ENCODE measurements at regions not wholly inside any gene's neighbourhood (a gene's known extent, or its start where the extent isn't known, plus 50 kb on each side); places are given as distances from the start of the nearest gene placed in this dataset.
A peak's percentile ranks its signal among the peaks of the same experiment; 100 is the strongest.
"Not testable (repeated sequence)": the region's sequence is repeated elsewhere in the genome, so short reads cannot be mapped to it uniquely, and the experiment has no call there.

- DNase-seq = no peak
Measured at GRCh38 chr12:32010631-32011336, 51.6 kb downstream of the RESF1 start.

GRCh38 chr12:32012249-32012785 lies 53.1 kb downstream of the RESF1 start:
- DNase-seq = no peak

GRCh38 chr12:32015036-32015435 lies 55.8 kb downstream of the RESF1 start:
- DNase-seq = no peak

- DNase-seq = no peak
Measured at GRCh38 chr12:32016680-32017482, 57.7 kb downstream of the RESF1 start.

- DNase-seq = no peak
Measured at GRCh38 chr12:32021346-32021773, 62.1 kb downstream of the RESF1 start.

GRCh38 chr12:32022387-32022786 lies 63.2 kb downstream of the RESF1 start:
- DNase-seq = not testable (repeated sequence)

GRCh38 chr12:32023861-32024260 lies 64.6 kb downstream of the RESF1 start:
- not testable (repeated sequence) for DNase-seq

GRCh38 chr12:32024884-32025592 lies 65.8 kb downstream of the RESF1 start:
- DNase-seq = no peak

- no peak for DNase-seq
Measured at GRCh38 chr12:32025906-32026305, 66.7 kb downstream of the RESF1 start.

GRCh38 chr12:32027684-32028365 lies 68.6 kb downstream of the RESF1 start:
- peak; percentile 33 for DNase-seq

- DNase-seq = no peak
Measured at GRCh38 chr12:32030151-32030550, 70.9 kb downstream of the RESF1 start.

- DNase-seq = no peak
Measured at GRCh38 chr12:32030676-32031075, 71.5 kb downstream of the RESF1 start.

- no peak for DNase-seq
Measured at GRCh38 chr12:32031109-32031508, 71.9 kb downstream of the RESF1 start.

GRCh38 chr12:32032205-32032810 lies 73.1 kb downstream of the RESF1 start:
- no peak for DNase-seq

- no peak for DNase-seq
Measured at GRCh38 chr12:32033406-32033805, 73.2 kb upstream of the BICD1 start.

GRCh38 chr12:32034045-32034444 lies 72.6 kb upstream of the BICD1 start:
- DNase-seq = no peak

GRCh38 chr12:32036477-32037263 lies 70.0 kb upstream of the BICD1 start:
- DNase-seq = no peak

GRCh38 chr12:32039347-32039746 lies 67.3 kb upstream of the BICD1 start:
- DNase-seq = no peak

- DNase-seq = no peak
Measured at GRCh38 chr12:32039917-32040575, 66.6 kb upstream of the BICD1 start.

GRCh38 chr12:32043928-32044549 lies 62.6 kb upstream of the BICD1 start:
- no peak for DNase-seq
